GM21825 (cell line): ENCODE measurements at regions not wholly inside any gene's neighbourhood (a gene's known extent, or its start where the extent isn't known, plus 50 kb on each side); places are given as distances from the start of the nearest gene placed in this dataset.

Experiments used
- ATAC-seq: cut with Tn5 transposase; IDR thresholded peaks from one replicate; pipeline ENCODE4 v1.9.1; 2021; ENCODE audit warnings: mild to moderate bottlenecking, moderate library complexity; ENCODE audit not compliant: unreplicated experiment

- no peak for ATAC-seq
Observed at GRCh38 chr6:134511984-134512683, 194.2 kb upstream of the SGK1 start.

- no peak for ATAC-seq
Observed at GRCh38 chr6:134510920-134511319, 193.0 kb upstream of the SGK1 start.

GRCh38 chr6:134510142-134510541 lies 192.2 kb upstream of the SGK1 start:
- ATAC-seq = no peak

- ATAC-seq = no peak
Observed at GRCh38 chr6:134508862-134509498, 191.1 kb upstream of the SGK1 start.

GRCh38 chr6:134506162-134506561 lies 188.2 kb upstream of the SGK1 start:
- ATAC-seq = no peak

GRCh38 chr6:134503585-134504281 lies 185.8 kb upstream of the SGK1 start:
- ATAC-seq = no peak

GRCh38 chr6:134502614-134503549 lies 185.0 kb upstream of the SGK1 start:
- no peak for ATAC-seq

- ATAC-seq = no peak
Observed at GRCh38 chr6:134495890-134496248, 178.0 kb upstream of the SGK1 start.

- ATAC-seq = no peak
Observed at GRCh38 chr6:134495203-134495889, 177.4 kb upstream of the SGK1 start.

- ATAC-seq = no peak
Observed at GRCh38 chr6:134493789-134494188, 175.9 kb upstream of the SGK1 start.

- no peak for ATAC-seq
Observed at GRCh38 chr6:134491477-134491876, 173.6 kb upstream of the SGK1 start.

GRCh38 chr6:134482593-134483270 lies 164.8 kb upstream of the SGK1 start:
- no peak for ATAC-seq

- no peak for ATAC-seq
Observed at GRCh38 chr6:134481966-134482365, 164.1 kb upstream of the SGK1 start.

- ATAC-seq = no peak
Observed at GRCh38 chr6:134480593-134480992, 162.7 kb upstream of the SGK1 start.

- ATAC-seq = no peak
Observed at GRCh38 chr6:134478764-134479399, 161.0 kb upstream of the SGK1 start.

- no peak for ATAC-seq
Observed at GRCh38 chr6:134477991-134478635, 160.2 kb upstream of the SGK1 start.

GRCh38 chr6:134474955-134475354 lies 157.0 kb upstream of the SGK1 start:
- no peak for ATAC-seq

GRCh38 chr6:134472661-134473060 lies 154.7 kb upstream of the SGK1 start:
- ATAC-seq = no peak

- ATAC-seq = no peak
Observed at GRCh38 chr6:134472046-134472445, 154.1 kb upstream of the SGK1 start.
